ENCODE measurements at regions not wholly inside any gene's neighbourhood (a gene's known extent, or its start where the extent isn't known, plus 50 kb on each side); places are given as distances from the start of the nearest gene placed in this dataset.

- Histone ChIP-seq H3K79me2 (ENCODE audit: insufficient read depth, low read length) (no peaks in the 10 kb centered on the region), H4K20me1 (ENCODE audit: insufficient read depth, low read length) (no peaks in the 10 kb centered on the region), H2AFZ (ENCODE audit: low read depth, low read length) (no peak overlapping the region), H3K27ac (ENCODE audit: low read length) (no peak overlapping the region), H3K27me3 (ENCODE audit: insufficient read depth, low read length, poor library complexity) (no peaks in the 10 kb centered on the region), H3K9me3 (ENCODE audit: insufficient read depth, low read length, severe bottlenecking) (no peaks in the 10 kb centered on the region), H3K4me1 (ENCODE audit: insufficient read depth, low read length) (no peaks in the 10 kb centered on the region), H3K4me3 (ENCODE audit: low read depth in 1 of 2, low read length in 2 of 2) (no peak overlapping the region), H3K4me2 (ENCODE audit: insufficient read depth, low read length) (no peak overlapping the region), H3K36me3 (ENCODE audit: insufficient read depth, low read length) (no peaks in the 10 kb centered on the region), H3K9ac (ENCODE audit: low read depth, low read length) (no peak overlapping the region)
- DNase-seq: no peak
- TF ChIP-seq CTCF (IDR thresholded peaks at IDR 0.05; ENCODE audit: borderline replicate concordance, extremely low read depth, low read length, poor library complexity, severe bottlenecking) (no peak), EZH2 (IDR thresholded peaks at IDR 0.05; ENCODE audit: borderline replicate concordance, low read depth, low read length, severe bottlenecking) (no peak)
- ATAC-seq (ENCODE audit: insufficient read depth, low read depth): no peak
These were observed 243.2 kb upstream of the SUCLG2 start for GRCh38 chr3:67897351-67898336.

DNA sequence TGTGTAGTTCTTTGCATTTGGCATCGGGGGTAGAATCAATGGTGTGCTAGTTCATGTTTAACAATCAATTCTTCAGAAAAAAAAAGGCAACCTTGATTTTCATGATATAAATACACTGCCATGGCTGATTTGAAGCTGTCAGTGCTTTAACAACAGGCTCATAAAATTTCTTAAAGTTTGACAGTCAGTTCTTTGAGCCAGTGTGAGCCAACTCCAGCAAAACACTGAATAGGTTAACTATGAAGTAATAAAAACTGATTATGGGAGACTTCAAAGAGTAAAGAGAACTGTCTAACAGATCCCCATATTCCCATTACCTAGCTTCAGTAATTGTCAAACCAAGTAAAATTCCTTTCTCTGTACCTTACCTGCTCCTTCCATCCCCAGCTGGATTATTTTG, 241.7 kb upstream of the SUCLG2 start:
- Histone ChIP-seq H3K9me3 (ENCODE audit: insufficient read depth, low read length, severe bottlenecking) (no peaks in the 10 kb centered on the region), H3K36me3 (ENCODE audit: insufficient read depth, low read length) (no peaks in the 10 kb centered on the region), H2AFZ (ENCODE audit: low read depth, low read length) (no peak overlapping the region), H4K20me1 (ENCODE audit: insufficient read depth, low read length) (no peaks in the 10 kb centered on the region), H3K4me3 (ENCODE audit: low read depth in 1 of 2, low read length in 2 of 2) (no peak overlapping the region), H3K27ac (ENCODE audit: low read length) (no peak overlapping the region), H3K4me2 (ENCODE audit: insufficient read depth, low read length) (no peak overlapping the region), H3K9ac (ENCODE audit: low read depth, low read length) (no peak overlapping the region), H3K4me1 (ENCODE audit: insufficient read depth, low read length) (no peaks in the 10 kb centered on the region), H3K27me3 (ENCODE audit: insufficient read depth, low read length, poor library complexity) (no peaks in the 10 kb centered on the region), H3K79me2 (ENCODE audit: insufficient read depth, low read length) (no peaks in the 10 kb centered on the region)
- DNase-seq: no peak
- TF ChIP-seq CTCF (IDR thresholded peaks at IDR 0.05; ENCODE audit: borderline replicate concordance, extremely low read depth, low read length, poor library complexity, severe bottlenecking) (no peak), EZH2 (IDR thresholded peaks at IDR 0.05; ENCODE audit: borderline replicate concordance, low read depth, low read length, severe bottlenecking) (no peak)
- ATAC-seq (ENCODE audit: insufficient read depth, low read depth): no peak

DNA sequence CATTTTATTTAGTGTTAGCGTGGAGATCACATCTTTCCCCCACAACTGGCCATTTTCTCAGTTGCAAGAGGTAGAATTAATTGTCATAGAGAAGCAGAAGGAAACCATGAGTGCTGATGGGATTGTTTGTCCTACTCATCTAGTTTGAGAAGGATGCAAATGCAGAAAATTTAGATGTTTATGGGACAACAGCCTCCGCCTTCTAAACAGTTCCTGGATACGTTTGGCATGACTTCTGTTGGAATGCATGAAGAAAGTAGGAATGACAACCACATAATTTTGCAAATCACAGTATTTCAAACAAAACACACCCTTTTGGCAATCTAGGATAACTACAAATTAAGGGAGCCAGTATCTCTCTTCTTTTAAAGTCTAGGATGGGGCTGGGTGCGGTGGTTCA, 240.1 kb upstream of the SUCLG2 start:
- Histone ChIP-seq H3K4me3 (ENCODE audit: low read depth in 1 of 2, low read length in 2 of 2) (no peak overlapping the region), H3K9me3 (ENCODE audit: insufficient read depth, low read length, severe bottlenecking) (no peaks in the 10 kb centered on the region), H3K27ac (ENCODE audit: low read length) (no peak overlapping the region), H3K9ac (ENCODE audit: low read depth, low read length) (no peak overlapping the region), H3K36me3 (ENCODE audit: insufficient read depth, low read length) (no peaks in the 10 kb centered on the region), H3K27me3 (ENCODE audit: insufficient read depth, low read length, poor library complexity) (no peaks in the 10 kb centered on the region), H4K20me1 (ENCODE audit: insufficient read depth, low read length) (no peaks in the 10 kb centered on the region), H3K4me2 (ENCODE audit: insufficient read depth, low read length) (no peak overlapping the region), H3K4me1 (ENCODE audit: insufficient read depth, low read length) (no peaks in the 10 kb centered on the region), H3K79me2 (ENCODE audit: insufficient read depth, low read length) (no peaks in the 10 kb centered on the region), H2AFZ (ENCODE audit: low read depth, low read length) (no peak overlapping the region)
- DNase-seq: no peak
- TF ChIP-seq EZH2 (IDR thresholded peaks at IDR 0.05; ENCODE audit: borderline replicate concordance, low read depth, low read length, severe bottlenecking) (no peak), CTCF (IDR thresholded peaks at IDR 0.05; ENCODE audit: borderline replicate concordance, extremely low read depth, low read length, poor library complexity, severe bottlenecking) (no peak)
- no peak for ATAC-seq (ENCODE audit: insufficient read depth, low read depth)

All from DND-41 (cell line).